ENCODE measurements at regions not wholly inside any gene's neighbourhood (a gene's known extent, or its start where the extent isn't known, plus 50 kb on each side); places are given as distances from the start of the nearest gene placed in this dataset.

- TF ChIP-seq CTCF (IDR thresholded peaks at IDR 0.05), result no peak
- TF ChIP-seq POLR2A (IDR thresholded peaks at IDR 0.05), result no peak
Measured at GRCh38 chr1:185489406-185489805, 172.4 kb upstream of the IVNS1ABP start.
